ENCODE measurements at regions not wholly inside any gene's neighbourhood (a gene's known extent, or its start where the extent isn't known, plus 50 kb on each side); places are given as distances from the start of the nearest gene placed in this dataset.

- TF ChIP-seq ZBTB33 (IDR thresholded peaks at IDR 0.05) (no peak), FOXA1 (IDR thresholded peaks at IDR 0.05) (no peak), HNF4G (IDR thresholded peaks at IDR 0.05) (no peak), GABPA (IDR thresholded peaks at IDR 0.05 in 1 of 2, conservative IDR thresholded peaks at IDR 0.05 in 1 of 2) (no peak)
Observed at GRCh38 chr4:14602206-14602605, 400.1 kb upstream of the CPEB2 start (continued).

GRCh38 chr4:14607001-14607400 lies 395.3 kb upstream of the CPEB2 start:
- DNase-seq (ENCODE audit: low spot score): no peak
- 84% methylated on average over 3 of the region's 3 CpGs for WGBS
- H3K27me3 ChIP-seq (ENCODE audit: control insufficient read depth in 4 of 4, insufficient read depth in 4 of 4, low read length in 3 of 4): no peaks in the 10 kb centered on the region

More at GRCh38 chr4:14607001-14607400, 395.3 kb upstream of the CPEB2 start:
- Histone ChIP-seq H3K4me3 (ENCODE audit: low read depth in 1 of 3, low read length in 3 of 3) (no peak overlapping the region), H3K27ac (ENCODE audit: low read depth in 1 of 2, low read length in 2 of 2) (no peak overlapping the region), H3K9me3 (ENCODE audit: control insufficient read depth in 4 of 4, low read length in 3 of 4) (no peaks in the 10 kb centered on the region), H3K36me3 (ENCODE audit: control insufficient read depth in 4 of 4, insufficient read depth in 3 of 4, low read depth in 1 of 4, low read length in 3 of 4) (no peaks in the 10 kb centered on the region), H3K4me1 (ENCODE audit: control insufficient read depth in 4 of 4, insufficient read depth in 4 of 4, low read length in 3 of 4) (peaks cover 0 to 5% (median 0%) of the 10 kb centered on the region in 4 donors), H3K9ac (ENCODE audit: low read depth in 1 of 2, low read length in 2 of 2) (no peak overlapping the region)
- no peak for TF ChIP-seq RXRA (IDR thresholded peaks at IDR 0.05)
- TF ChIP-seq EGR1 (IDR thresholded peaks at IDR 0.05; ENCODE audit: low read depth in 2 of 2): no peak
- no peak for TF ChIP-seq ATF3 (IDR thresholded peaks at IDR 0.05)
- no peak for TF ChIP-seq YY1 (IDR thresholded peaks at IDR 0.05)
- TF ChIP-seq CTCF (IDR thresholded peaks at IDR 0.05; ENCODE audit: low read depth, low read length, missing input control): no peak
- TF ChIP-seq FOXA1 (IDR thresholded peaks at IDR 0.05): no peak
- no peak for TF ChIP-seq TAF1 (conservative IDR thresholded peaks at IDR 0.05)
- TF ChIP-seq JUND (IDR thresholded peaks at IDR 0.05): no peak
- no peak for TF ChIP-seq FOXA2 (IDR thresholded peaks at IDR 0.05)
- TF ChIP-seq ZBTB33 (IDR thresholded peaks at IDR 0.05): no peak
- TF ChIP-seq HNF4G (IDR thresholded peaks at IDR 0.05): no peak
- TF ChIP-seq REST (IDR thresholded peaks at IDR 0.05): no peak
- TF ChIP-seq NR2F2 (IDR thresholded peaks at IDR 0.05): no peak
- TF ChIP-seq GABPA (IDR thresholded peaks at IDR 0.05 in 1 of 2, conservative IDR thresholded peaks at IDR 0.05 in 1 of 2): no peak
- TF ChIP-seq SP1 (IDR thresholded peaks at IDR 0.05): no peak
- TF ChIP-seq HNF4A (conservative IDR thresholded peaks at IDR 0.05): no peak

All from liver (tissue), 8 donors.